Kidney tubule cell (primary cell): ENCODE measurements at regions not wholly inside any gene's neighbourhood (a gene's known extent, or its start where the extent isn't known, plus 50 kb on each side); places are given as distances from the start of the nearest gene placed in this dataset.

Source experiments
- DNase-seq: peaks from one replicate; pipeline ENCODE4 v3.0.0-alpha.2; 2018; ENCODE audit warnings: low spot score

DNA sequence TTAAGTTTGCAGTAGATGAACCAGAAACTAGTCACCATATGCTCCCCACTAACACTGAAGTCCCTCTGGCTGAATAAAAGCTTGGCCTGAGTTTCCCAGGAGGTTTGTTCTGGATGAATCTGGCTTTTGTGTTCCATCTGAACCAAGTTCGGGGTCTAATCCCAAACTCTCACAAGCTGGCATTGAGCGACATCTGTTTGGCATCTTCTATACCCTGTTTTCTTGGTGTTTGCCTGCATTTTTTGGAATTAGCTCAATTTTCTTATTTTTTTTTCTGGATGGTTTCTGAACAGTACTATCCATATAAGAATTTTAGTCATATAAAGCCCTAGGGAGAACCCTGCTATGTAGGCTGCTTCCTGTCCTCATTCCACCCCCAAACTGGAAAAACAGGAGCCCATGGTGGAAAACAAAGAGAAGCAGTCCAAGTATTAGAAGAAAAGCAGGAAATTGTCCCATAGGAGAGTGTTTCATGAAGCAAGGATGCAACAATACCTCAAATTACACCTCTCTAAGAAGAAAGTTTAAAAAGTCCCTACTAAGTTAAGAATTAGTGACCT, 737.1 kb downstream of the DHX35 start:
- no peak for DNase-seq

DNA sequence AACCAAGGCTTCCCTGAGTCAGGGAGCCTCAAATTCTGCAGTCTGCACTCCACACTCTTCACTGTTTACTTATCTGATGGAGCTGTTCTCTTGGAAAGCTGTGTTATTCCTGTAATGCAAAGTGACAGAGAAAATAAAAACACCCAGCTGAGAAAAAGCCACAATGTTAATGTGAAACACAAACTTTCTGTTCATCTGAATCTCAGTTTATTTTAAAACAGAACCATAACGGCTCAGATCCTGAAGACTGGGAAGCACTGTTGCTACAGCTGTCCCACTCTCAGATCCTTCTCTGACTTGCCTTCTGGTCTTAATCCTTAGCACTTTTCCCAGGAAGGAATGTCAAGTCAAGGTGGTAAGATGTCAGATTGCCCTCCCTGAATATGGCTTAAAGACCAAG, 736.6 kb downstream of the DHX35 start:
- no peak for DNase-seq

DNA sequence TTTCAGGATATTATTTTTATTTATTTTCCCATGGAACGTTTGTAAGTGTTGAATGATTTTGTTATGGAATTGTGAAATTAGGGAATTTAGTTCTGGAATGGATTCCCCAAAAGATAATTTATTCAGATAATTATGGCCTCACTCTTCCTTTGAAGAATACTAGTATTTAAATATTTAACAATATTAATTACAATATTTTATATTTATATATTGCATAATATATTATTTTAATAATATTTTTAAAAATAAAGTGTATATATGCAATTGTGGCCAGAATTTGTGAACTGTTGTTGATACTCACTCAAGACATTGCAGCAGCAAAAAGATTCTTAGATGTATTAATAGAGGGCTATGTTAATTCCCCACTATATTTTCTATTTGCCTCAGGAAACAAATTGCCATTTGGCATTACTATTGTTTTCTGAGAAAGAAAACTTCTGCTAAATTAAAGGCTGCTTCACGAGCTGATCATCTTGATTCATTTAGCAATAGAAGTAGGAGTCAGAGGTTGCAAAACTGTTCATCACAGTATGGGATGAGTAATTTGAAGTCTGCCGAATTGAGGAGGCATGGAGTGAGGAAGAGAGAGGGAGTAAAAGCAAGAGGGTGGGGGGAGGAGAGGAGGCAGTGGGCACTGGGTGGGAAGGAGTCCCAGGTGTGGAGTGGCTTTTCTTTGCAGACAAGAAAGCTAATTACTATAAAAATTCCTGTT, 729.2 kb downstream of the DHX35 start:
- DNase-seq: no peak

GRCh38 chr20:39676857-39677391, 714.8 kb downstream of the DHX35 start:
- peak; percentile 5 for DNase-seq

DNA sequence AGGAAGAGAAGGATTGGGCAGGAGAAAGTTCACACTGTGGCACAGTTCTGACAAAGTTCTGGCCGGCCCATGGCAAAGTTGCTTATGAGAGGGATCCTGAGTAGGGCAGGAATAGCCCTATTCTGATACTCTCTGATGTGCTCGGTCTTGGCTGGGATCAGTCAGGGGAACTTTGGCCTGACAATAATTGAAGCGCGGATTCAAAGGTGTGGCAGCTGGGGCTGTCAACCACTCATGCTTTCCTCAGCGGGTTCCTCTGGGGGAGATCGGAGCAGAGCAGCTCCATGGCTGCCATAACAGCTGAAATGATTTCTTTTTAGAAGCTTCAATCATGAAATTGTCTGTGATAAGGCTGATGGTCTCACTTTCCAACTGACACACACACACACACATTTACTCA, 714.1 kb downstream of the DHX35 start:
- no peak for DNase-seq

DNA sequence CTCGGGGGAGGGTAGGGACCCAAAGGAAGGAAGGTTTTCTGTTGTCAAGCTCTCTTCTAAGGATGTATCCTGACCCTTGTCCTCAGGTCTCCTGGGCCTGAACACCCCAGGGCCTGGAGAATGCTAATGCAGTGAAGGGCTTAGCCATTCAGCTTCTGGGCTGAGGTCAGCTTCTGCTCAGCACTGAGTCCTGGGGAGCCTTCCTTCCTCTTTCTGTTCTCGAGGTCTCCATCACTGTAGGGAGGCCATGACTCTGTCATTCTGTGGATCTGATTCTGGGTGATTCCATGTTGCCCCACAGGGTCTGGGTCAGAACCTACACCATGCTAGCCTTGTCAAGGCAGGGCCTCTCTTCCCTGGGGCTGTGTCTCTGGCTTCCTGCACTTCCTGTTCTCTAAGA, 712.7 kb downstream of the DHX35 start:
- DNase-seq: no peak

DNA sequence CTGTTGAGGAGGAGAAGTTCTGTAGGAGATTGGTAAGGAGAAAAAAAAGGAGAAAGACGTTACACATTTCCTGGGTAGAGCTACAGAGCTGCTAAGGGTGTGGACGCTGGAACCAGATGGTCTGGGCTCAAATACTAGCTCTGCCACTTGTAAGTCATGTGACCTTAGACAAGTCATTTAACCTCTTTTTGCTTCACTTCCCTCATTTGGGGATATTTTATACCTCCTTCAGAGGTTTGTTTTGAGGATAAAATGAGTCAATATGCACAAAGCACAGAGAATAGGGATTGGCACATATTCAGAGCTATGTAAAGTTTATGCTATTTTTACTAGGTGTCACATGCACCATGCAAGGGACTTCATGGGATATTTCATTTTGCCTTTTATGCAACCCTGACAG, 708.8 kb downstream of the DHX35 start:
- no peak for DNase-seq

GRCh38 chr20:39669659-39670058, 707.5 kb downstream of the DHX35 start:
- DNase-seq: no peak

GRCh38 chr20:39668038-39668437, 705.9 kb downstream of the DHX35 start:
- no peak for DNase-seq

DNA sequence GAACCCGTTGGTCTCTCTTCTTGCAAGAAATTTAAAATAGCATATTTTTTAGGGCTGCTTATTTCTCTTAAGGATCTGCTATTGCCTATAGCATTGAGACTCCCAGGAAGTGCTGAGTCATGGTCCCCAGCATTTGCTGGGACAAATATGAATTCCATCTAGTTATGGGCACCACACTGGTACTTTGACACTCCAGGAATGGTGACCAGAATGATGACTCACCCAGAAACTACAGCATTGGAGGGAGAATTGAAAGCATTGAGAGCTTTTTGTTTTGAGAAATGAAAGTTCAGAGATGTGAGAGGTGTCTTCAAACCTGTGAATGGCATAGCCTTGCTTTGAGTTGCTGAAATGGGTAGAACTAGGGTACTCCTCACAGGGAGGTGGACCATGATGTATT, 699.7 kb downstream of the DHX35 start:
- DNase-seq: peak; percentile 79

DNA sequence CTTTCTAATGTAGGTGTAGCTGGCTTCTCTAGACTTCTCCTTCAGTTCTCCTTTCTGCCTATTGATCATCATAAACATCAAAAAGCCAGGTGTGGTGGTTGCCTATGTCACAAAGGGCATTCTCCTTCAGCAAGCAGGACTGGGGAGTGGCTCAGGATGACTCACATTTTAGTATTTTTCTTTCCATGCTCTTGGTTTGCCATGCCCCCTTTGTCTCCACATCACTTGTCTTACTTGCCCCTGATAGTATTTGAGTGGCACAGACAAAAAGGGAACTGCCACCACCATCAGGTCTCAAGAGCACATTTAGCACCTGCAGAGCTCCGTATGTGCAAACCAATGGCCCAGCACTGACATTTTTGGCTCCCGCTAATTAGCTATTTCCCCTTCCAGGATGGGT, 698.8 kb downstream of the DHX35 start:
- peak; percentile 50 for DNase-seq

DNA sequence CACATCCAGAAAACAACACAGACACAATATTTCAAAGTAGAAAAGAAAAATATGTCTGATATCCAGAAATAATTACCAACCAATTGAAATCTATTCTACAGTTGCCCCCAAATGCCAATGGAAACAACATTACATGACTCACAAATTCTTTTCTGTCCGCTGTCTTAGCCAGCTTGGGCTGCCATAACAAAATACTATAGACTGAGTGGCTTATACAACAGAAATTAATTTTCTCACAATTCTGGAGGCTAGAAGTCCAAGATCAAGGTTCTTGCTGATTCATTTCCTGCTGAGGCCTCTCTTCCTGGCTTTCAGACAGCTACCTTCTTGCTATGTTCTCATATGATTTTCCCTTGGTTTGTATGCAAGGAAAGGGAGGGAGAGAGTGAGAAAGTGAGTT, 698.1 kb downstream of the DHX35 start:
- peak; percentile 52 for DNase-seq

DNA sequence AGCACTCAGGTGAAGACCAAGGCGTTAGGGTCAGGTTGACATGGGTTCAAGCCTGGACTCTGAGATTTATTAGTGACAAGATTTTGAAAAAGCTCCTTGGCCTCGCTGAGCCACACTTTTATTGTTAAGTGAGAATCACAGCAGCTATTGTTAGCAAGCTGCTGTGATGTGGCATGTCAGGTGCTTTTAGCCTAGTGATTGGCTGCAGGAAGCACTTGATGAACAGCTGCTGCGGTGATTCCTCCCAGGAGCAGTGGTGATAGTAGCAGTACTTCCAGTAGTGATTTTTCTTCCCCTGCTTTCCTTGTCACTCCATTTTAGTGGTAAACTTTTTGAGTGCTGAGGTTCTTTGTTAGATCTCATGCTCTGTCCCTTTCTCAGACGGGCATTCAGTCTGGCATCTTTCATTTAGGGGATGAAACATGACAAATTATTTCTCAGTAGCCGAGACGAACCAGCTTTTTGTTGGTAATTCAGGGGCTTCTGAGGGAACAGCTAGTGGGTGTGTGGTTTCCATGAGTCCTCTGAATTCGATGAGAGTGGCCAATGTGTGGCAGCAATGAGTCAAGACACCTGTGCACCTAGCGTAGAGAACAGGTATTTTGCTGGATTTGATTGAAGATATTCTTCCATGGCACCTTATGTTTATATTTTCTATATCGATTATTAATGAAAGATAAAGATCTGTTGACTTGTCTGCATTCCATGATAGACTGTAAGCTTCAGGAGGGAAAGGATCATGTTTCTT, 696.7 kb downstream of the DHX35 start:
- DNase-seq: no peak

DNA sequence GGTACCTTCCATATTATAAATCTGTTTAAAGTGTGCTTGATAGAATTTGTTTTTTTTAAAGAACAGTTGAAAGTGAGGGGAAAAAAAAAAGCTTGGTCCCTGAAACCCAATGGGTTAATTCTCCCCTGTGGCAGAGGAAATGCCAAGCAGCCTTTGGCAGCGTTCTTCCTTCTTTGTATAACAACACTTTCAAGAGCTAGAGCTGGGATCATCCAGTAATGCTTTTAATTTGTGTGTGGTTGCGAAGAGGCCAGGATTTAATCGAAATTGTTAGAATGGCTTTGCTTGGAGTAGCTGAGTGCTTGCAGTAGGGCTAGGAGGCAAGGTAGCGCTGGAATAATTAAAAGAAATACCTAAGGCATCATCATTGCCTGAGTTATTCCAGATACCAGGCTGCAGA, 692.0 kb downstream of the DHX35 start:
- DNase-seq: no peak

DNA sequence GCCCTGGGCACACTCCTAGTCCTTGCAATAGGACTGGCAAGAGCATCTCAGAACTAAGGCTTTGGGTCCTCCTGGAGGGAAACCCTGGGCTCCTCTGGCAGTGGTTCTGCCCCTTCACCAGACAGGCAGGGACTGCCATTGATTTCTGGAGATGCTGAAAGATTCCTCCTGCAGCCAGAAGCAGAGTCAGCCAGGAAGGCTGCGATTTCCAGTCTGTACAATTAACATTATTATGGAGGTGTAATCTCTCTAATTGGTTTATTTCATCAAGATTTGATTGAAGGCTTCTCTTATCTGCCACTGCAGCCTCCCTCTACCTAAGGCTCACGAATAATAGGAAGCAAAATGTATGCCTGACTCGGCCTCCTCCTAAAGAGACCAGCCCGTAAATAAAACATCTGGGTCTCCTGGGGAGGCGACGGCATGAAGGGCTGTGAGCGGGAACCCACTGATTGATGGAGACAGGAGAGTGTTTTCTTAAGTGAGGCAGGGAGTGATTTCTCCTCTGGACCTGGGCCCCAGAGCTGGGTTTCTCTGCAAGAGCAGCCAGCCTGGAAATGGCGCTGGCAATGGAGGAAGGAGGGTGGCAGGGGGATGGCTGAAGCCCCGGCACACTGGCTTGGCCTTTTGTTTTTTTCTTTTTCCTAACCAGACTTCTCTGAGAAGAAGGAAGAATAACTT, 689.6 kb downstream of the DHX35 start:
- DNase-seq: no peak

DNA sequence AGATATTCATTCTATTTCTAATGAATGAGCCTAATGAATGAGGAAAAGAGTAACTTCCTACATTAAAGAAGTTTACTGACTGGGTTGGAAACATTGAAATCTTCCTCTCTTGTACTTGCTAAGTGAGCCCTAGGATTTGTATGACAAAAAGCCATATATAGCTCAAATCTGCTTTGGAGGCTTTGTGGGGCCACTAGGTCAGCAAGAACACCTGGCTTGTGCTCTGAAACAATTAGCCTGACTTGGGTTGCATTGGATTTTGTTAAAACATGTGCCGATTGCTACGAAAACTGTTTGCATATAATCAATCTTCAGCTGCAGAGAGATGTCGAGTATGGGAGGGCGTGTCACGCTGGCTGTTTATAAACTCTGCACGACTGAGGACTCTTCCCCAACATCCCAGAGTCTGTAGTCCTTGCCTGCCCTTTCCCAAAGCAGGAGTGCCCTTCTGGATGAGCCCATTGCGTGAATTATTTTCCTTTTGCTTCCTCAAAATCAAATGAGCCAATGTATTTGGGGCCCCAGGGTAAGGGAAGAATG, 684.8 kb downstream of the DHX35 start:
- no peak for DNase-seq

- no peak for DNase-seq
Measured at GRCh38 chr20:39645131-39645530, 683.0 kb downstream of the DHX35 start.

- DNase-seq: no peak
Measured at GRCh38 chr20:39643292-39643691, 681.1 kb downstream of the DHX35 start.

DNA sequence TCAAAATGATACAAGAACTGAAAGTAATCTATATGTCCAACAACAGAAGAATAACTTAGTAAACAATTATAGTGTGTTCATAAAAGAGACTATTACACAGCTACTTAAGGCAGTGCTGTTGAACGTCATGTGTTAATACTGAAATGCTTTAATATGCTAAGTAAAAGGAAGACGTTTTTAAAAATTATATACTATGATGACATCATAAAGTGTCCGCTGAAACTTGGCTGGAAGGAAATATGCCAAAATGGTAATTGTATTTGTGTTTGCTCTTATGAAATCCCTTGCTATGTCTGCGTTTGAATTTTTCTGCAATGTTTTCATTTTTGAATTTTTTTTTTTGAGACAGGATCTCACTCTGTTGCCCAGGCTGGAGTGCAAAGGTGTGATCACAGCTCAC, 679.3 kb downstream of the DHX35 start:
- DNase-seq: no peak

GRCh38 chr20:39640147-39640546, 678.0 kb downstream of the DHX35 start:
- no peak for DNase-seq

GRCh38 chr20:39638731-39639130, 676.6 kb downstream of the DHX35 start:
- DNase-seq: no peak

- no peak for DNase-seq
Measured at GRCh38 chr20:39633689-39634088, 671.5 kb downstream of the DHX35 start.
